GM21825 (cell line): ENCODE measurements at regions not wholly inside any gene's neighbourhood (a gene's known extent, or its start where the extent isn't known, plus 50 kb on each side); places are given as distances from the start of the nearest gene placed in this dataset.
"Not testable (repeated sequence)": the region's sequence is repeated elsewhere in the genome, so short reads cannot be mapped to it uniquely, and the experiment has no call there.

Source experiments
- ATAC-seq: cut with Tn5 transposase; IDR thresholded peaks from one replicate; pipeline ENCODE4 v1.9.1; 2021; ENCODE audit warnings: mild to moderate bottlenecking, moderate library complexity; ENCODE audit not compliant: unreplicated experiment

- no peak for ATAC-seq
Measured at GRCh38 chr16:63129411-63130125, 1093.3 kb upstream of the CDH8 start.

- ATAC-seq, result not testable (repeated sequence)
Measured at GRCh38 chr16:63119905-63120304, 1083.7 kb upstream of the CDH8 start.

GRCh38 chr16:63100082-63100481 is 1063.8 kb upstream of the CDH8 start:
- ATAC-seq, result no peak

- no peak for ATAC-seq
Measured at GRCh38 chr16:63096857-63097256, 1060.6 kb upstream of the CDH8 start.

GRCh38 chr16:63092736-63093135 is 1056.5 kb upstream of the CDH8 start:
- ATAC-seq, result no peak

GRCh38 chr16:63082101-63082500 is 1045.9 kb upstream of the CDH8 start:
- no peak for ATAC-seq

GRCh38 chr16:63080746-63081145 is 1044.5 kb upstream of the CDH8 start:
- ATAC-seq, result no peak

- no peak for ATAC-seq
Measured at GRCh38 chr16:63069047-63069446, 1032.8 kb upstream of the CDH8 start.

GRCh38 chr16:63067141-63067540 is 1030.9 kb upstream of the CDH8 start:
- ATAC-seq, result no peak

- ATAC-seq, result no peak
Measured at GRCh38 chr16:63066552-63066951, 1030.3 kb upstream of the CDH8 start.

GRCh38 chr16:63061319-63061718 is 1025.1 kb upstream of the CDH8 start:
- no peak for ATAC-seq

GRCh38 chr16:63059676-63060075 is 1023.4 kb upstream of the CDH8 start:
- no peak for ATAC-seq

GRCh38 chr16:63057341-63057740 is 1021.1 kb upstream of the CDH8 start:
- no peak for ATAC-seq

- ATAC-seq, result no peak
Measured at GRCh38 chr16:63050391-63050790, 1014.2 kb upstream of the CDH8 start.

GRCh38 chr16:63038397-63039106 is 1002.3 kb upstream of the CDH8 start:
- no peak for ATAC-seq

- no peak for ATAC-seq
Measured at GRCh38 chr16:63037761-63038396, 1001.6 kb upstream of the CDH8 start.

GRCh38 chr16:63018581-63019223 is 982.5 kb upstream of the CDH8 start:
- no peak for ATAC-seq

- no peak for ATAC-seq
Measured at GRCh38 chr16:63008688-63009087, 972.5 kb upstream of the CDH8 start.

GRCh38 chr16:63005356-63005755 is 969.1 kb upstream of the CDH8 start:
- ATAC-seq, result no peak

- ATAC-seq, result no peak
Measured at GRCh38 chr16:62989480-62989879, 953.2 kb upstream of the CDH8 start.

GRCh38 chr16:62985722-62986121 is 949.5 kb upstream of the CDH8 start:
- ATAC-seq, result no peak

- ATAC-seq, result no peak
Measured at GRCh38 chr16:62978451-62978850, 942.2 kb upstream of the CDH8 start.
